Gastrocnemius medialis (tissue), 4 donors: ENCODE measurements at regions not wholly inside any gene's neighbourhood (a gene's known extent, or its start where the extent isn't known, plus 50 kb on each side); places are given as distances from the start of the nearest gene placed in this dataset.

ENCODE experiments used
- CTCF ChIP-seq, 5 experiments: fragments of 450-650 bp in 3 of 5; fragments of 200-600 bp in 2 of 5; sonication (generic) in 2 of 5; IDR thresholded peaks in 4 of 5; conservative IDR thresholded peaks in 1 of 5; 1 replicate in 4 of 5; 2 replicates in 1 of 5; pipeline ENCODE4 v1.5.1; 2016 to 2019; ENCODE audit warnings: antibody characterized with exemption in 5 of 5, mild to moderate bottlenecking in 3 of 5, moderate library complexity in 3 of 5
- POLR2A ChIP-seq, 2 donors: fragments of 450-650 bp; IDR thresholded peaks; one replicate each; pipeline ENCODE4 v1.6.1; 2017; ENCODE audit warnings: antibody characterized with exemption in 2 of 2, mild to moderate bottlenecking in 2 of 2, moderate library complexity in 2 of 2

DNA sequence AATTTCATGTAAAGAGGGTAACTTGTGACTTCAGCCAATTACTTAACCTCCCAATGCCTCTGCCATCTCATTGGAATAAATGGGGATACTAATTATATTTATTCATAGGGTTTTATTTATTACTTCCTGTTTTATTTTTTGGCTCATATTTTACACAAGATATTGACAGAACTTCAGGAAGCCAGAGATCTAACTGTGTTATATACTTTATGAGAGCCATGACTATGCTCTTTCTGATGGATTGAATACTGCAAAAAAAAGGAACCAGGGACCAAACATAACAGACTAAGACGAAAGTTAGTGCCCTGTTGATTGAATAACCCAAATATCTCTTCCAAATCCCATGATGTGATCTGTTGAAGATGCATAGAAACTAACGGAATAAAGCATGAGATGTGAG, 243.3 kb upstream of the STARD13 start:
- no peak for TF ChIP-seq CTCF (IDR thresholded peaks at IDR 0.05 in 4 of 5, conservative IDR thresholded peaks at IDR 0.05 in 1 of 5)
- no peak for TF ChIP-seq POLR2A (IDR thresholded peaks at IDR 0.05)
